GM12891 (cell line): ENCODE measurements at regions not wholly inside any gene's neighbourhood (a gene's known extent, or its start where the extent isn't known, plus 50 kb on each side); places are given as distances from the start of the nearest gene placed in this dataset.

ENCODE experiments used
- POLR2A ChIP-seq: IDR thresholded peaks from 2 replicates; pipeline ENCODE4 v1.6.1; 2011; ENCODE audit warnings: low read depth, low read length, control low read depth
- POLR2AphosphoS5 ChIP-seq: IDR thresholded peaks from 2 replicates; pipeline ENCODE4 v1.6.1; 2011; ENCODE audit warnings: low read depth, low read length, control low read depth

GRCh38 chr3:20376665-20377217, 190.7 kb upstream of the SGO1 start:
- TF ChIP-seq POLR2AphosphoS5 (no peak), POLR2A (no peak)
